IPS-18a (cell line): ENCODE measurements at regions not wholly inside any gene's neighbourhood (a gene's known extent, or its start where the extent isn't known, plus 50 kb on each side); places are given as distances from the start of the nearest gene placed in this dataset.
"Not testable (repeated sequence)": the region's sequence is repeated elsewhere in the genome, so short reads cannot be mapped to it uniquely, and the experiment has no call there.

Source experiments
- H3K27ac ChIP-seq: one replicate; pipeline ENCODE4 v1.5.1; 2013; ENCODE audit warnings: low read length
- H3K27me3 ChIP-seq: one replicate; pipeline ENCODE4 v1.6.1; 2013; ENCODE audit warnings: mild to moderate bottlenecking, low read length; ENCODE audit not compliant: control insufficient read depth, insufficient read depth
- H3K36me3 ChIP-seq: one replicate; pipeline ENCODE4 v1.6.1; 2013; ENCODE audit warnings: low read depth, low read length; ENCODE audit not compliant: control insufficient read depth
- H3K4me1 ChIP-seq: one replicate; pipeline ENCODE4 v1.6.1; 2013; ENCODE audit warnings: low read depth, low read length; ENCODE audit not compliant: control insufficient read depth
- H3K4me3 ChIP-seq: one replicate; pipeline ENCODE4 v1.5.1; 2013; ENCODE audit warnings: low read length
- H3K9ac ChIP-seq: one replicate; pipeline ENCODE4 v1.6.1; 2013; ENCODE audit warnings: mild to moderate bottlenecking, low read length, moderate library complexity
- H3K9me3 ChIP-seq: one replicate; pipeline ENCODE4 v1.6.1; 2013; ENCODE audit warnings: low read depth, low read length; ENCODE audit not compliant: control insufficient read depth

DNA sequence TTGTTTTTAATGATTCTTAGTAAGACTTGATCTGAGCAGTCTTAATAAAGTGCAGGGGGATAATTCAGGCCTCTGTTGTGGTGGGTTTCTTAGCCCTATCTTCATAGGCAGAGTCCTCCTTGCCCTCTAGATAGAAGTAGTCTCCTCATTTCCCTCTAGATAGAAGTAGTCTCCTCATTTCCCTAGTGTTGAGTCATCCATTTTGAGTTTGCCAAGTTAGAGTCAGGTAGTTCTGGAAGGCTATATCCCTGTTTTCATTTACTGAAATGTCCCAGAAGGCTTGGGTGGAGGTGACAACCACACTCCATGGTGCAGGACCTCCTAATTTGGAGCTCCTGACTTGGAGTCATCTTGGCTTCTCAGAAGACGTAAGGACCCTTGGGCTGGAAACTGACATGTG, 384.6 kb downstream of the MLLT3 start:
- Histone ChIP-seq H3K36me3 (no peaks in the 10 kb centered on the region), H3K27me3 (no peaks in the 10 kb centered on the region), H3K27ac (no peak overlapping the region), H3K9ac (no peak overlapping the region), H3K4me3 (no peak overlapping the region), H3K4me1 (peaks cover 5% of the 10 kb centered on the region), H3K9me3 (peaks cover 11% of the 10 kb centered on the region)

DNA sequence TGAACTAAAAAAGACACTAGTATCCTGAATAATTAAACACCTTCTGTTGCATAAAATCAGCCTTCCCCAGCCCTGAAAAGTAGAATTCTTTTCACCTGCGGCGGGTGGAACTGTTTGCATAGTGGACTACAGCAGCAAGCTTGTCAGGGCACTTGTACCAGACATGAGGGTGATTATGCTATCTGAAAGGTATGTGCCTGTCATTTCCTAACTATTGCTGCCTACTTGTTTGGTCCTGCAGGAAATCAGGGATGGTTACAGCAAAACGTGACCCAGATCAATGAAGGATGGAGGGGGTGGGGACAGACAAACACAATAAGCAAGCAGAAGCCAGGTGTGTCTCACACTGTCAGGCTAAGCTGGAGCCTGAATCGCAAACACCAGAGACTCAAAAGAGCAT, 385.6 kb downstream of the MLLT3 start:
- no peak overlapping the region for H3K27ac ChIP-seq
- H3K36me3 ChIP-seq, result no peaks in the 10 kb centered on the region
- H3K27me3 ChIP-seq, result no peaks in the 10 kb centered on the region
- H3K9ac ChIP-seq, result no peak overlapping the region
- H3K4me3 ChIP-seq, result no peak overlapping the region
- no peaks in the 10 kb centered on the region for H3K4me1 ChIP-seq
- peaks cover 11% of the 10 kb centered on the region for H3K9me3 ChIP-seq

DNA sequence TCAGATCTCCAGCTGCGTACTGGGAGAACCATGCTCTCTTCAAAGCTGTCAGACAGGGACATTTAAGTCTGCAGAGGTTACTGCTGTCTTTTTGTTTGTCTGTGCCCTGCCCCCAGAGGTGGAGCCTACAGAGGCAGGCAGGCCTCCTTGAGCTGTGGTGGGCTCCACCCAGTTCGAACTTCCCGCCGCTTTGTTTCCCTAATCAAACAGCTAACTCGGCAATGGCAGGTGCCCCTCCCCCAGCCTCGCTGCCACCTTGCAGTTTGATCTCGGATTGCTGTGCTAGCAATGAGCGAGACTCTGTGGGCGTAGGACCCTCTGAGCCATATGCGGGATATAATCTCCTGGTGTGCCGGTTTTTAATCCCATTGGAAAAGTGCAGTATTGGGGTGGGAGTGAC, 387.1 kb downstream of the MLLT3 start:
- not testable (repeated sequence) for H3K36me3 ChIP-seq, H3K27ac ChIP-seq, H3K9ac ChIP-seq, H3K27me3 ChIP-seq, H3K4me1 ChIP-seq, H3K4me3 ChIP-seq
- peaks cover 11% of the 10 kb centered on the region for H3K9me3 ChIP-seq

- H3K4me3 ChIP-seq, result no peak overlapping the region
- H3K9me3 ChIP-seq, result no peaks in the 10 kb centered on the region
- H3K4me1 ChIP-seq, result no peaks in the 10 kb centered on the region
- H3K27me3 ChIP-seq, result no peaks in the 10 kb centered on the region
- no peak overlapping the region for H3K27ac ChIP-seq
- H3K9ac ChIP-seq, result no peak overlapping the region
- no peaks in the 10 kb centered on the region for H3K36me3 ChIP-seq
These were observed 394.2 kb downstream of the MLLT3 start for GRCh38 chr9:20228096-20228495.

GRCh38 chr9:20227166-20227874, 395.0 kb downstream of the MLLT3 start:
- Histone ChIP-seq H3K27ac (no peak overlapping the region), H3K4me3 (no peak overlapping the region), H3K4me1 (peaks cover 4% of the 10 kb centered on the region), H3K9me3 (no peaks in the 10 kb centered on the region), H3K9ac (no peak overlapping the region), H3K27me3 (no peaks in the 10 kb centered on the region), H3K36me3 (no peaks in the 10 kb centered on the region)

- H3K36me3 ChIP-seq, result no peaks in the 10 kb centered on the region
- H3K4me1 ChIP-seq, result peaks cover 4% of the 10 kb centered on the region
- H3K27ac ChIP-seq, result no peak overlapping the region
- no peaks in the 10 kb centered on the region for H3K27me3 ChIP-seq
- H3K4me3 ChIP-seq, result no peak overlapping the region
- H3K9me3 ChIP-seq, result no peaks in the 10 kb centered on the region
- no peak overlapping the region for H3K9ac ChIP-seq
These were observed 396.0 kb downstream of the MLLT3 start for GRCh38 chr9:20226345-20226744.

DNA sequence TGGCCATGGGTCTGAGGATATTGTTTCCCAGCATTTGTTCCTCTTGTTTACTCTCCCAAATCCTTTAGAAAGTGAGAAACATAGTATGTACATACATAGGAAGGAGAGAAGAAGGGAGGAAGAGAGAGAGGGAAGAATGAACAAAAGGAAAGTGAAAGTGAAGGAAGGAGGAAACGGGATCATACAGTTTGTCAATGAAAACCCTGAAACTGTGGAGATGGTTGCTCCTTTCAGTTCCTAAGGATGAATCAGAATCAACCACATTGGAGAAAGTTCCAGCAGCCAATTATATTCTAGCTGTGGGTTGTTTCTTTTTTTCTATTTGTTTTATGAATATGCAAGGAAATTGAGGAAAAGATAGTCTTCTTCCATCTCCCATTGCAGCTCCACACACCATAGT, 396.5 kb downstream of the MLLT3 start:
- Histone ChIP-seq H3K4me3 (no peak overlapping the region), H3K4me1 (peaks cover 4% of the 10 kb centered on the region), H3K9ac (no peak overlapping the region), H3K36me3 (no peaks in the 10 kb centered on the region), H3K27me3 (no peaks in the 10 kb centered on the region), H3K9me3 (no peaks in the 10 kb centered on the region), H3K27ac (no peak overlapping the region)

DNA sequence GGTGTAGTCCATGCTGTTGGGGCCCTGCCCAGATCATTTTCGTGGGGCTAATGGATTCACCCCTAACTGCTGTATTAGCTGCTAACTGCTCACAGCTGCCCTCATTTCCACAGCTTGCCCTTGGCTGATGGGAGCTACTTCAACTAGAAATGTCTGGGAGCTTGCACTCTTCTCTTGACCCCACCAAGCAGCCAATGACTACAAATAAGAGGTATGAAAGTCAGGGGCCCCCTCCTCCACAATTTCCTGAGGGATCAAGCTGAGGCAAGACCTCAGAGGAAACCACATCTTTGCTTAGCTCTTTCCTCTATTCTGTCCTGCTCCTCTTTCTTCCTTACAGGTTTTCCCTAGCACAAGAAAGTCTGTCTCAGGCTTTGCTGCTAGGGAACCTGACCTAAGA, 397.5 kb downstream of the MLLT3 start:
- Histone ChIP-seq H3K9me3 (no peaks in the 10 kb centered on the region), H3K4me3 (no peak overlapping the region), H3K9ac (no peak overlapping the region), H3K36me3 (no peaks in the 10 kb centered on the region), H3K27ac (no peak overlapping the region), H3K4me1 (peaks cover 4% of the 10 kb centered on the region), H3K27me3 (no peaks in the 10 kb centered on the region)

- Histone ChIP-seq H3K9me3 (no peaks in the 10 kb centered on the region), H3K27me3 (no peaks in the 10 kb centered on the region), H3K4me1 (peaks cover 4% of the 10 kb centered on the region), H3K9ac (no peak overlapping the region), H3K36me3 (no peaks in the 10 kb centered on the region), H3K27ac (no peak overlapping the region), H3K4me3 (no peak overlapping the region)
These were observed 402.0 kb downstream of the MLLT3 start for GRCh38 chr9:20220286-20220685.

DNA sequence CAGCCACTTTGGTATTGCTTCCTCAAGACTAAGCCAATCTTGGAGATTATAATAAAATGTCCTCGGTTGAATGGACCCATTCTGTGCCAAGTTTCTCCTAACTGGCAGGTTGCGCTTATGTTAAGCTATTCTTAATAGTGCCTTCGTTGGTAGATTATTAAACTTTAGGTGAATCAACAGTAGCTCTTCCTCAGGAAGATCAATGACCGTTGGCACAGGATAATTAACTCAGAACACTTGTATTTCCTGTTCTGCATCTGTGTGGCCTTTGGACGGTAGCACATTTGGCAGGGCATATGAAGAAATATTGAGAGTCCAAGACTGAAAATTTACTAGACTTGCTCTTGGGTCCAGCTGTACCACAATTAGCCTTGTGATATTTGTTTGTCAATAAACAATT, 402.9 kb downstream of the MLLT3 start:
- no peaks in the 10 kb centered on the region for H3K27me3 ChIP-seq
- no peak overlapping the region for H3K4me3 ChIP-seq
- H3K4me1 ChIP-seq, result peaks cover 4% of the 10 kb centered on the region
- H3K9ac ChIP-seq, result no peak overlapping the region
- no peaks in the 10 kb centered on the region for H3K9me3 ChIP-seq
- H3K36me3 ChIP-seq, result no peaks in the 10 kb centered on the region
- no peak overlapping the region for H3K27ac ChIP-seq

DNA sequence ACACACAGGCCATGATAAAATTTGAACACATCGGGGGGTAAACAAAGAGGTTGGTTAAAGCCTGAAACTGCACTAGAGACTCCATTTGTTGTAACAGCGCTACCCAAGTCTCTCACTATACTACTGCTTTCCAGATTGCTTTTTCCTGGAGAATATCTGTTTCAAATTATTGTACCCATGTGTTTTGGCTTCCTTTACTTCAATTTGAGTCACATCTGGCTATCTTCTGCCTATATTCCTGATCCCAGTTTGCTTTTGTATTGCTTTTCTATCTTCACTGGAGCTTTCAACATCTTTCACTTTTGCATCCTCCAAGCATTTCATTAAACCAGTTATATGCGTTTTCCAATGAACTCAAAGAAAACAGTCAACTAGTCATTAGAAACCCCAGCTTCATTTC, 404.7 kb downstream of the MLLT3 start:
- Histone ChIP-seq H3K27ac (no peak overlapping the region), H3K9me3 (no peaks in the 10 kb centered on the region)

GRCh38 chr9:20216438-20216837, 405.9 kb downstream of the MLLT3 start:
- Histone ChIP-seq H3K27ac (no peak overlapping the region), H3K9ac (no peak overlapping the region), H3K4me3 (no peak overlapping the region), H3K9me3 (no peaks in the 10 kb centered on the region), H3K4me1 (no peaks in the 10 kb centered on the region), H3K27me3 (no peaks in the 10 kb centered on the region), H3K36me3 (no peaks in the 10 kb centered on the region)

More for the DNA sequence above, 404.7 kb downstream of the MLLT3 start:
- no peak overlapping the region for H3K4me3 ChIP-seq
- H3K4me1 ChIP-seq, result peaks cover 2% of the 10 kb centered on the region
- H3K27me3 ChIP-seq, result no peaks in the 10 kb centered on the region
- no peaks in the 10 kb centered on the region for H3K36me3 ChIP-seq
- no peak overlapping the region for H3K9ac ChIP-seq
